SK-N-SH (cell line): ENCODE measurements at regions not wholly inside any gene's neighbourhood (a gene's known extent, or its start where the extent isn't known, plus 50 kb on each side); places are given as distances from the start of the nearest gene placed in this dataset.

ENCODE experiments used
- CTCF ChIP-seq: fragments of 200-600 bp; sonication (generic); IDR thresholded peaks from 2 replicates; pipeline ENCODE4 v1.6.1; 2017; ENCODE audit warnings: antibody characterized with exemption, mild to moderate bottlenecking, moderate library complexity
- NFIC ChIP-seq: IDR thresholded peaks from 2 replicates; pipeline ENCODE4 v1.4.0; 2012; ENCODE audit warnings: borderline replicate concordance
- PBX3 ChIP-seq: IDR thresholded peaks from 2 replicates; pipeline ENCODE4; 2012
- POLR2AphosphoS5 ChIP-seq: IDR thresholded peaks from 2 replicates; pipeline ENCODE4 v1.6.1; 2012; ENCODE audit warnings: low read depth, low read length
- REST ChIP-seq: IDR thresholded peaks from 2 replicates; pipeline ENCODE4 v1.6.1; 2012; ENCODE audit warnings: mild to moderate bottlenecking, low read depth, low read length, moderate library complexity
- RXRA ChIP-seq: IDR thresholded peaks from 2 replicates; pipeline ENCODE4 v1.4.0; 2012; ENCODE audit warnings: low read depth, mild to moderate bottlenecking, borderline replicate concordance
- SIN3A ChIP-seq: IDR thresholded peaks from 2 replicates; pipeline ENCODE4 v1.6.1; 2012; ENCODE audit warnings: low read depth, mild to moderate bottlenecking, low read length, moderate library complexity, borderline replicate concordance
- SMC3 ChIP-seq: IDR thresholded peaks from 2 replicates; pipeline ENCODE4 v1.6.1; 2012; ENCODE audit warnings: low read depth, low read length, improper control_type of control experiment
- USF1 ChIP-seq: IDR thresholded peaks from 2 replicates; pipeline ENCODE4 v1.4.0; 2012; ENCODE audit warnings: low read depth, borderline replicate concordance
- YY1 ChIP-seq: IDR thresholded peaks from 2 replicates; pipeline ENCODE4 v1.4.0; 2012; ENCODE audit warnings: low read depth, mild to moderate bottlenecking

GRCh38 chr12:19044430-19044829, 85.1 kb upstream of the PLEKHA5 start:
- no peak for TF ChIP-seq RXRA
- TF ChIP-seq NFIC = no peak
- TF ChIP-seq REST = no peak
- TF ChIP-seq SMC3 = no peak
- no peak for TF ChIP-seq CTCF
- no peak for TF ChIP-seq USF1
- TF ChIP-seq YY1 = no peak
- no peak for TF ChIP-seq PBX3
- TF ChIP-seq SIN3A = no peak
- TF ChIP-seq POLR2AphosphoS5 = no peak
